ENCODE measurements at regions not wholly inside any gene's neighbourhood (a gene's known extent, or its start where the extent isn't known, plus 50 kb on each side); places are given as distances from the start of the nearest gene placed in this dataset.

DNA sequence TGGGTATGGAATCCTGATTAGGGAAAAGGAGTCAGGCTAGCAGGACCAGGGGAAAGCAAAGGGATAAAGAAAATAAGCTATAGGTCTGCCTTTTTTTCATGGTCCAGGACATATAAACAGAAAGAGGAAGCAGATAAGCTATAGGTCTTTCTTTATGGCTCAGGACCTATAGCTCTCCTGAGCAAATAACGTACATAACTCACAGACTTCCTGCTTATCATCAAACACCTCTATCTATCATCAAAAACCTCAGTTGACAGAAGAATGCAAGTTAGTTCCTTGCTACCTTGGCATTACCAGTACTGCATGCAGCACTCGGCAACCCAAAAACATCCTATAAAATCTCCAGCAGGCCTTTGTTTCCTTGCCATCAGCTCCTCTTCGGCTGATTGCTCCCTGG lies 238.7 kb upstream of the OR4E1 start:
- TF ChIP-seq CTCF (IDR thresholded peaks at IDR 0.05; ENCODE audit: low read depth, low read length, poor library complexity, severe bottlenecking) (no peak), EZH2phosphoT487 (IDR thresholded peaks at IDR 0.05; ENCODE audit: borderline replicate concordance, low read length) (no peak)

Data from DOHH2 (cell line).